ENCODE measurements at regions not wholly inside any gene's neighbourhood (a gene's known extent, or its start where the extent isn't known, plus 50 kb on each side); places are given as distances from the start of the nearest gene placed in this dataset.
"Not testable (repeated sequence)": the region's sequence is repeated elsewhere in the genome, so short reads cannot be mapped to it uniquely, and the experiment has no call there.

DNA sequence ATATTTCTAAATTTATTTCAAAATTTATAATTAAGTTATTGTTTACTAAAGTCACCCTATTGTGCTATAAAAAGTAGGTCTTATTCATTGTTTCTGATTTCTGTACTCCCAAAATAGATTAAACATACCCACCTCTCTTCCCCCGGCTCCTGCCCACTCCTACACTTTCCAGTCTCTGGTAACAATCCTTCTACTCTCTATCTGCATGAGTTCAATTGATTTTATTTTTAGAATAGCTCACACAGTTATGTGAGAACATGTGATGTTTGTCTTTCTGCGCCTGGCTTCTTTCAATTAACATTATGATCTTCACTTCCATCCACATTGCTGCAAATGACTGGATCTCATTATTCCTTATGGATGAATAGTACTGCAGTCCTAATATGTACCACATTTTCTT is 269.3 kb downstream of the ACTRT1 start:
- intact Hi-C loops (cut with DNase I), result no loop called here
- DNase-seq, result no peak

DNA sequence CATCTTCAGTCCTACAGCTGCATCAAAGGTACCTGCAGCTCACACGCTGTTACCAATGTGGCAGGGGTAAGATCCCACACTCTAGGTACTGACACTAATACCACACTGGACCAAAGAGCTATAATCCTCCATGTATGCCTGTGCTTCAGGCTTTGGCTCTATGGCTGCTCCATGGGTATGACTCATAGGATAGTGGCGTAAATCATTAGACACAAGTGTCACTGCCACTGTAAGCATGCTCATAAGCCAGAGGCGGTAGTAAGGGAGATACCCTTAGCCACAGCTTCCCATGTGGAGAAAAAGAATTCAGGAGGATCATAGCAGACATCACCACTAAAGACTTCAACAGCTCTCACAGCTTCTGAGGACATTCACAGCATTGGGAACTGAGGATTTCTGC is 287.5 kb downstream of the ACTRT1 start:
- no peak for DNase-seq
- intact Hi-C loops (cut with DNase I), result no loop called here

DNA sequence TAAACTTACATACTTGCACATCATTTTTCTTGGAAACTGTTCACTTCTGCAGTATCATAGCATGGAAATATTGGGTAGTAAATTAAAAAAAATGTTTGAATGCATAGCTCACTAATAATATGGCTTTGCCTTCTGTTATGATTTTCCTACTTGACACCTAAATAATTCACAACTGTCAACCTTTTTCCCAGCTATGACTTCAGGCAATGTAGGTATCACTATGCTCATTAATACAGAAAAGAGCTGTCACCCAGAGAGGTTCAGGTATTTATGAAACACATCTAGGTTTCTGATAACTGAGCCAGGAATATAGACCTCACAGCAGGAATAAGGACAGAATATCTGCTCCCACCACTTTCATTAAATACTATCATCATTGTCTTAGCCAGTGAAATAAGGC is 289.5 kb downstream of the ACTRT1 start:
- no peak for DNase-seq
- intact Hi-C loops (cut with DNase I), result no loop called here

DNA sequence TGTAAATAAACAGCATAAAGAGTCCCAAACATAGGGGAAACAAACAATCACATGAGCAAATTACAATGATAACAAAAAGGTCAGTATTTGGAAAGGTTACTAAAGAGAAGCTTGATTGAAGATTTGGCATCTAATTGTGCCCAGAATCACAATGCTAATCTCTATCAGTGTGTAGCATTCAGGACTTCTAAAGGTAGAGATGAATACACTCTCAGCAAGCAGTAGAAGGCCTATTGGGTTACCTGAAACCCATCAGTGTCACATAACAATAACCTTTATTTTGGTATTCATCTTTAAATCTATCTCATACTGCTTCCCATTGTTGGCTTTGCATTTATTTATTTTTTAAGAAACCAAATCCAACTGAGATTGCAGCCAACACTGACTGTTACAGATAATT is 319.5 kb downstream of the ACTRT1 start:
- intact Hi-C loops (cut with DNase I), result no loop called here
- no peak for DNase-seq

DNA sequence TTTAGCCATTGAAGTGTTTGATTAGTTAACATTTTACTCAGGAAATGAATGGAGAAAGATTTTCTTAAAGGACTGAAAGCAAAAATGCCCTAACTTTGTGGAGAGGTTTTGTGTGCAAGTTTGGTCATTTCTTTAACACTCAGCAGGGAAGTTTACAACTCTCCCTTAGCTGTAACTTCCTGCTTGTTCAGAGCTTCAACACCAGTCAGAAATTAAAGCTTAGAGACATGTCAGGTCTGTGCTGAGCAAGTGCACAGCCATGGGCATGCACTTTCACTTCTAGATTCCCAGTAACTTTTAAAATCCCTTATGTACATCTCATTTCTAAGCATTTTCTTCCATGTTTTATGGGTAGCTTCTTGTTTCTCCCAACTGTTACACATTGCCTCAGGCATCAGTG is 326.0 kb downstream of the ACTRT1 start:
- intact Hi-C loops (cut with DNase I), result no loop called here
- no peak for DNase-seq

DNA sequence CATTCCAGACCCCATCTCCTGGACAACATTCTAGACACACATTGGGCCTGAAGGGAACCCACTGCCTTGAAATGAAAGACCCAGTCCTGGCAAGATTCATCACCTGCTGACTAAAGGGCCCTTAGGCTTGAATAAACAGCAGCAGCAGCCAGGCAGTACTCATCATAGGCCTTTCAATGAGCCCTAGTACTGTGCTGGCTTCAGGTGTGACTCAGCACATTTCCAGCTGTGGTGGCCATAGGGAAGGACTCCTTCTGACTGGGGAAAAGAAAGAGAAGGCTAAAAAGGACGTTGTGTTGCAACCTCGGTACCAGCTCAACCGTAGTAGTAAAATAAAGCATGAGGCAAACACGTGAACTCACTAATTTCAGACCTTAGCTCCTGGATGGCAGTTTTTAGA is 344.0 kb downstream of the ACTRT1 start:
- intact Hi-C loops (cut with DNase I), result no loop called here
- no peak for DNase-seq

DNA sequence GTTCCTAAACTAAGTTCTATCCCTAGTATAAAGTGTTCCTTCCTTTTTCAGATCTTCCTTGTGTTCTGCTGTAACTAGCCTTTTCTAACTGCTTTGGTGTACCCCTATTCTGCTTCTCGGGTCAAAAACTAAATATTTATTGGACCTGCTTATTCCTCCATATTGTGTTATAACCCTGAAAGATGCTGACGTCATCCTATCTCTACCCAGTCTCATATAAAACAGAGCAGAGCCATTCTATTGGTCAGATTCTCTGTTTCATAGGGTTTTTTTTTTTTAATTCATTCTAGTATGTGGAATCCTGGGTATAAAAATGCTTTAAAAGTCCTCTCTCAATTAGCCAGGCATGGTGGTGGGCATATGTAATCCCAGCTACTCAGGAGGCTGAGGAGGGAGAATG is 349.7 kb downstream of the ACTRT1 start:
- no peak for DNase-seq
- intact Hi-C loops (cut with DNase I), result no loop called here

DNA sequence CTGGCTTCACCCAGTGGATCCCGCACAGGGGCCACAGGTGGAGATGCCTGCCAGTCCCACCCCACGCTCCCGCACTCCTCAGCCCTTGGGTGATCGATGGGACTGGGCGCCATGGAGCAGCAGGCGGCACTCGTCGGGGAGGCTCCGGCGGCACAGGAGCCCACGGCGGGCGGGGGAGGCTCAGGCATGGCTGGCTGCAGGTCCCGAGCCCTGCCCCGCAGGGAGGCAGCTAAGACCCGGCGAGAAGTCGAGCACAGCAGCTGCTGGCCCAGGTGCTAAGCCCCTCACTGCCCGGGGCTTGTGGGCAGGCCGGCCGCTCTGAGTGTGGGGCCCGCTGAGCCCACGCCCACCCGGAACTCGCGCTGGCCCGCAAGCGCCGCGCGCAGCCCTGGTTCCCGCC is 389.3 kb downstream of the ACTRT1 start:
- intact Hi-C loops (cut with DNase I), result not testable (repeated sequence)

DNA sequence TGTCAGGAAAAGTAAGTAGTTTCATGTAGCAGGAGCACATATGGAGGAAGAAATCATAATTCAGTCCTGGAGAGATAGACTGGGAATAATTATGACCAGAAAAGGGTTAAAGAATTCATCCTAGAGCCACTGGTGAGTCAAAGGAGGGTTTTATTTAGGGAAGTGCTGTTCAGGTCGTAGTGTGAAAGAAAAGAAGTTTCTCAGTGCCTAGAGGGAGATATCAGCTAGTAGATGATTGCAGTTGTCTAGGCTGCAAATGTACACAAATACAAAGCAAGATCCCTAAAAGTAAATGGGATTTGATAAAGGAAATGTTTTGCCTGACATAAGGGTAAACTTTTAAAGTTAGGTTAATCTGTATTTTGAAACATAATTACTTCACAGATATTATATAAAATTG is 403.2 kb downstream of the ACTRT1 start:
- intact Hi-C loops (cut with DNase I), result no loop called here

More for the DNA sequence above, 389.3 kb downstream of the ACTRT1 start:
- DNase-seq, result not testable (repeated sequence)

DNA sequence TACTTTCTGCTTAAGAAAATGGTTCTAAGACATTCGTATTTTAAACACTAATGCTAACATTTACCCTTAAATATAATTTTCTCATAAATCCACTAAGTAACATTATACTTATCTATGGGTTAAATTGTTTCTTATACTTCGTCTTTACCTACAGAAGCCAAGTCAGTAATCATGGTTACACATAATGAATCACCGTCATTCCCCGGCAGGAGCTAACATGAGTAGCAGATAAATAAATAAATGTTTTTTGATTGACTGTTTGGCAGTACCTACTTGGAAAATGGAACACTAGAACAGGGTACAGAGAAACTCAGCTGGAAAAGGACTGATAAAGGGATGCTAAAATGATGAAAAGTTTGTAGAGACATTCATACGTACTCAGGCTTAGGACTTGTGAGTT is 430.4 kb downstream of the ACTRT1 start:
- intact Hi-C loops (cut with DNase I), result no loop called here
- no peak for DNase-seq

More for the DNA sequence above, 403.2 kb downstream of the ACTRT1 start:
- no peak for DNase-seq

DNA sequence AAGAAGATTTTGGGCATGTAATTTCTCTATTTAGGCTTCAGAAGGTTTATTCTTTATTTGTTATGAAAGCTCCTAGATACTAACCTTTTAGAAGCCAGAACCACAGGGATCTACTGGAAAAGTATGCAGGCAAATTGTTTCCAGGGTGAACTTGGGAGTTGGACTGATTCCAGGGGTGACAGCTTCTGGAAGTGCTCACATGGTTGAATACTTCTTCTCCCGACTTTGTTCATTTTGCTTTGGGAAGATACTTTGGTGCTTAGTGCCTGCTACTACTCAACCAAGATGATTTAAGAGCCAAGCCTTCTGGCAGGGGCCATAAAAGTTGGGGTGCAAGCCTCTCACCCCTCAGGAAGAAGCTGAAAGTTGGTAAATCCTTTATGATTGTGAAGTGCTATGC is 445.6 kb downstream of the ACTRT1 start:
- intact Hi-C loops (cut with DNase I), result no loop called here
- DNase-seq, result no peak

DNA sequence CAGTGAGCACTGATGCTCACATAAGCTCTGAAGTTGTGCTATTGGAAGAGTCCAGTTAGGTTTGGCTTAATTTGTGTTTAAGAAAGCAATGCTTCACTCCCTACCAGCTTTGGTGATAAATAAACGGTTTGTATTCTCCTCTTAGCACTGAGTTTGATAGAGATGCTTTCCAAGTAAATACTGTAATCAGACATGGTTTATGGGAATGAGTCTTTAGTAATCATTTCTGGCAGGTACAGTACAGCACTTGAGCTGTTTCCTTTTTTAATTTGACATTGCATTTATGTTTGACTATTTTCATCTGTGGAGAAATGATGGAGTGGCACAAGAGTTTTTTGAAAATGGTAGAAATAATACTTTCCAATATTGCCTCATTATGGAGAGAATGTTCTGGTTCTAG is 455.3 kb downstream of the ACTRT1 start:
- DNase-seq, result no peak
- intact Hi-C loops (cut with DNase I), result no loop called here

DNA sequence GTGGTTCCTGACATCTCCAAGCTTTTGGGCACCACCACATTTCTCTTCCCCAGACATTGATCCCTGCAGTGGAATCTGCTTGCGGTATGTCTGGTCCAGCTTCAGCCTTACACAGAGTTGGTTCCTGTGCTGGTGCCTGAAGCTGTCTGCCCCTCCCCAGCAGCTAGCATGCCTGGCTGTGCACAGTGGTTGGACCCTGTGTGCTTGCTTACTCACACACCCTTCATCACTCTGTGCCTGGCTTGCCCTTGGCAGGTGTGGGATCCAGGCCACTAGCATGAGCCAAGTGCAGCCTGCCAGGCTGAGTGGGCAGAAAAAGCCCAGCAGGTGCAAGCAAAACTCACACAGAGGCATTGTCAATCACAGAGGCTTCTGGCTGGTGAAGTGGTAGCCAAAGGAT is 473.8 kb downstream of the ACTRT1 start:
- intact Hi-C loops (cut with DNase I), result no loop called here
- no peak for DNase-seq

DNA sequence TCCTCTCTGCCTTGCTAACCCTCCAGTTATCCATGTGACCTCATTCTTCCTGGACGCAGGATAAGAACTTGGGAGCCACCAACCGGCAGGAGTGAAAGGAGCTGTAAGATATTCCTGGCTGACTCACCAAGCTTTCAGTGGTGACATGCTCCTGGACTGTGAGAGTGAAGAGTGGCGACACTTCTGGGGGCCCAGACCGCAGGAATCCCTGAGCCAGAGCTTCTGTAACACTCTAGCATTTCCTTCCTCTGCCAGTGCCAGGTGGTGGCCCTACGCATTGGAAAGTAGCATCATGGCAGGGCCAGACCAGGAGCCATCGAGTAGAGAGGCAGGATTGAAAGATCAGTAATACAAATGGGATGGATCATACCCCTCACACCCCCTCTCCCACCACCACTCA is 474.3 kb downstream of the ACTRT1 start:
- no peak for DNase-seq
- intact Hi-C loops (cut with DNase I), result no loop called here

DNA sequence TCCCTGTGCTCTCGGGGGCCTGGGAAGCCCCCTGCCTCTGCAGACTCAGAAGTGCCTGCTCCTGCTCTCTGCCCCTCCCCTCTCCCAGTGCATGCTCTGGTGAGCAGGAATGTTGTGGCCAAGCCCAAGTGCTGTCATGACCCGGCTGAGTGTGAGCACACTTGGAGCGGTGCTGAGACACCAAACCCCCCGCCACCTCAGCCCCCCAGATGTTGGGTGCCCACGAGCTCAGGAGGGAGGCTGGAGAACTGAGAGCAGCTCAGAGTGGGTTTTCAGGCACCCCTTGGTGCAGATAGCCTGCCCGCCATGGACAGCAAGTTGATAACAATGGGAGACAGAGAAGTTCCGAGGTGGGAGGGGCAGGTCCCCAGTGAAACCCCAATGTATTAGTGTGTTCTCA is 477.4 kb downstream of the ACTRT1 start:
- peak in 1 of 42 donors; percentile 33 for DNase-seq
- intact Hi-C loops (cut with DNase I), result no loop called here

DNA sequence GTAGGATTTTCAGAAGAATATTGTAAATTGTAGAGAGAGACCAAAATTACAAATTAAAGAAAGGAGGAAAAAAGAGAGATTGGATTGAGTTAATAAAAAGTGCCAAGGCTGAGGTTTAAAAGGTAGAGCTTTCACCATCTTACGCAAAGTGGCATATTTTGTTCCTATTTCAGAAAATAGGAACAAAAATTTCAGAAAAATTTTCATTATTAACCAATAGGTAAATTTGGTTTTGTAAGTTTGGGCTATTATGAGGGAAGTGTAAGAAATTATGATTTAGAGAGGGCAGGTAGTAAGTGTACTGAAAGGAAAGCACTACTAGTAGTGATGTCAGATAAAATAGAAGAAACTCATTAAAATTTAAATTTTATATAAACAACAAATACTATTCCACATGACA is 479.7 kb downstream of the ACTRT1 start:
- no peak for DNase-seq
- intact Hi-C loops (cut with DNase I), result no loop called here

DNA sequence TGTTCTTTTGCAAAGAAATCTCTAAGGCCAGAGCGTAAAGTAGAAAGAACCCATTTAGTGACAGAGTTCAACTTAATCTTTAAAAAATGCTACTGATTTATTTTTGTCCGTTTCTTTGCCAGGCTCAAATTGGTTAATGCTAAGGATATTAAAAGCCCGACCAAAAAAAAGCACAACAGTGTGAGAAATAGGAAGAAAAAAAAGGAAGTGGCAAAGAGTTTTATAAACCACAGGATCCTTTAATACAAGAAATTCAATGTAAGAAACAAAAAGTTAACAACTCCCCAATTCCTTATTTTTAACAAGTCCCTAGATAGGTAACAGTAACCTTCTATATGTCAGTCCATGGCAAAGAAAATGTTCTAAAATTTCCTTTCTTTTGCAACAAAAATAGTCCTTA is 480.4 kb downstream of the ACTRT1 start:
- no peak for DNase-seq
- intact Hi-C loops (cut with DNase I), result no loop called here

DNA sequence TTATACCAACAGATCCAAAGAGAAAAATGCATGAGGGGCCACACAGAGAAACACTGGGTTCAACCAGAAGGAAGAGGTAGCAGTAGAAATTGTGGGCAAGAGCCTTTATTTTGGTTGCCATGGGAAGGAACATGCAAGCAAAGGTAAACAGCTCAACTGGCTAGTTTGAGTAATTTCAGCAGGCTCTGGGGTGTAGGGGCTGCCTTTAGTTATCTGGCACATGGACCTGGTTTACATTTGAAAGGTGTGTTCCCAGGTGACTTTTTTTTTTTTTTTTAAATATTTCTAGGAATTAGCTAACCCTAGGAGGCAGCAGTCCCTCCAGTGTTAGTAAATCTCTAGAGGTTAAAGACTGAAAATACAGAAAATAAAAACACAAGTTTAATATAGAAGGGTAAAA is 481.9 kb downstream of the ACTRT1 start:
- no peak for DNase-seq
- intact Hi-C loops (cut with DNase I), result no loop called here

DNA sequence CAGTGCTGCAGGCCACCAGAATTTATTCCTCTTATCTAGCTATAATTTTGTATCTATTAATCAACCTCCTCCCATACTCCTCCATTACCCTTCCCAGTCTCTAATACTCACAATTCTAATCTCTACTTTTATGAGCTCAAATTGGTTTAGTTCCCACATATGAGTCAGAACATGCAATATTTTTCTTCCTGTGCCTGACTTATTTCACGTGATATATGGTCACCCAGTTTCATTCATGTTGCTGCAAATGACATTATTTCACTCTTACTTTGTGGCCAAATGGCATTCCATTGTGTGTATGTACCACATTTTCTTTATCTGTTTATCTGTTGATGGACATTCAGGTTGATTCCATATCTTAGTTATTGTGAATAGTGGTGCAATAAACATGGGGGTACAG is 483.5 kb downstream of the ACTRT1 start:
- intact Hi-C loops (cut with DNase I), result no loop called here
- DNase-seq, result no peak

DNA sequence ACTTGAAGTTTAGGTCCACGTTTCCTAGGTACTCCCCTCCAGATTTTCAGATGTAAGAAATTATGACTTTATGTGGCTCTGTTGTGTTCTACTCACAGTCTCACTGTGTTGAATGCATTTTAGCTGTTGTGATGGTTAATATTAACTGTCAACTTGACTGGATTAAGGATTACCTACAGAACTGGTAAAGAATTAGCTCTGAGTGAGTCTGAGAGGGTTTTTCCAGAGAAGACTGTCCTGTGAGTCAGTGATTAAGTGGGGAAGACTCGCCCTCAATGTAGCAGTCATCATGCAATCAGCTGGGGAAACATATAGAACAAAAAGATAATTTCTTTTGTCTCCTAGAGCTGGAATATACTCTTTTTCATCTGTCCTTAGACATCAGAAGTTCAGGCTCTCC is 493.4 kb downstream of the ACTRT1 start:
- intact Hi-C loops (cut with DNase I), result no loop called here
- DNase-seq, result no peak

DNA sequence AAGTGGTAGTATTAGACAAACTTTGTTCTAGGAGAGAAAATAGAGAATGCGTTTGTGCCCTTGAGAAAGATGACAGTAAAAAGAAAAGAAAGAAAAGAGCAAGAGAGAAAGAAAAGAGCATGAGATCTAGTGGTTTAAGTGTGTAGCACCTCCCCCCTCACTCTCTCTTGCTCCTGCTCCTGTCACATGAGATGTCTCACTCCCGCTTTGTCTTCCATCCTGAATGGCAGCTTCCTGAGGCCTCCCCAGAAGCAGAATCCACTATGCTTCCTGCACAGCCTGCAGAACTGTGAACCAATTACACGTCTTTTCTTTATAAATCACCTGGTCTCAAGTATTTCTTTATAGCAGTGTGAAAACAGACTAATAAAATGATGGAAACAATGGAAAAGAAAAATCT is 499.6 kb downstream of the ACTRT1 start:
- intact Hi-C loops (cut with DNase I), result no loop called here
- no peak for DNase-seq

DNA sequence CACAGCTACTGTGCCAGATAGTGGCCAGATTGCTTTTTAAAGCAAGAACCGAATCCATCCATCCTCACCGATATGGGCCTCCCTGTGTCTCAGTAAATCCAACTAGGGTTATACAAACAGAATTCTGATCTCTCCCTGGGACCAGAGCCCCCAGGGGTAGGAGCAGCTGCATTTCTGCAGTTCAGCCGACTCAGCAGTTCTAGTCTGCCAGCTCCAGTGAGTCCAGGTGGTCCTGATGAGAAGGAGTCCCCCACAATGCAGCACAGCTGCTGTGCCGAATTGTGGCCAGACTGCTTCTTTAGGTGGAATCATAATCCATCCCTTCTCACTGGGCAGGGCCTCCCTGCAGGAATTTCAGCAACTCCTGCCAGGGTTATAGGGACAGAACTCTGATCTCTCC is 532.9 kb downstream of the ACTRT1 start:
- intact Hi-C loops (cut with DNase I), result no loop called here

DNA sequence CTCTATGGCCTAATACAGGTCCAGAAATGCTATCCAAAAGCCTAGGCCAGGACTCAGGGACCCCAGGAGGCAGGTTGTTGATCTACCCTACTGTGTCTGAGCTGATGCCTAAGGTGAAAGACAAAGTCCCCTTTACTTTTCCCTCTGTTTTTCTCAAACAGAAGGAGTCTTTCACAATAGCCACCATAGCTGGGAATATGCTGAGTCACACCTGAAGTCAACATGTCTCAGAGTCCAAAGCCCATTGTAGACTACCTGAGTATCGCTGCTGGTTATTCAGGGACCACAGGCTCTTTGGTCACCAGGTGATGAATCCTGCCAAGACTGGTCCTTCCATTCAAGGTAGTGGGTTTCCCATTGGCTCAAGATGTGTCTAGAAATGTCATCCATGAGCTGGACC is 562.2 kb downstream of the ACTRT1 start:
- intact Hi-C loops (cut with DNase I), result no loop called here
- DNase-seq, result no peak

More for the DNA sequence above, 532.9 kb downstream of the ACTRT1 start:
- no peak for DNase-seq

All from head of caudate nucleus (tissue), 42 donors.